Activated T-cell treated with anti-CD3 and anti-CD28 coated beads, Interleukin-2, amount 50 U/mL, for 1 hour (primary cell): ENCODE measurements at regions not wholly inside any gene's neighbourhood (a gene's known extent, or its start where the extent isn't known, plus 50 kb on each side); places are given as distances from the start of the nearest gene placed in this dataset.

Experiments used
- DNase-seq: peaks from one replicate; pipeline ENCODE4 v3.0.0-alpha.2; 2020

GRCh38 chr9:134214386-134214765 lies 50.0 kb upstream of the RNU6ATAC start:
- no peak for DNase-seq

- DNase-seq = no peak
These were observed 50.5 kb upstream of the RNU6ATAC start for GRCh38 chr9:134214766-134215419.

GRCh38 chr9:134215420-134215698 lies 51.0 kb upstream of the RNU6ATAC start:
- no peak for DNase-seq

- no peak for DNase-seq
These were observed 51.5 kb upstream of the RNU6ATAC start for GRCh38 chr9:134215699-134216448.

GRCh38 chr9:134216449-134216951 lies 52.1 kb upstream of the RNU6ATAC start:
- no peak for DNase-seq

- DNase-seq = no peak
These were observed 52.6 kb upstream of the RNU6ATAC start for GRCh38 chr9:134216961-134217360.

GRCh38 chr9:134217431-134218210 lies 53.3 kb upstream of the RNU6ATAC start:
- DNase-seq = no peak

GRCh38 chr9:134218230-134218629 lies 53.9 kb upstream of the RNU6ATAC start:
- DNase-seq = no peak

GRCh38 chr9:134219646-134220060 lies 55.3 kb upstream of the RNU6ATAC start:
- no peak for DNase-seq

- no peak for DNase-seq
These were observed 55.9 kb upstream of the RNU6ATAC start for GRCh38 chr9:134220311-134220710.

- no peak for DNase-seq
These were observed 57.1 kb upstream of the RNU6ATAC start for GRCh38 chr9:134221273-134222017.

- DNase-seq = no peak
These were observed 57.7 kb upstream of the RNU6ATAC start for GRCh38 chr9:134222018-134222573.

- DNase-seq = no peak
These were observed 58.7 kb upstream of the RNU6ATAC start for GRCh38 chr9:134223091-134223490.

GRCh38 chr9:134223591-134224122 lies 59.3 kb upstream of the RNU6ATAC start:
- no peak for DNase-seq

- DNase-seq = no peak
These were observed 59.8 kb upstream of the RNU6ATAC start for GRCh38 chr9:134224127-134224526.

GRCh38 chr9:134224567-134225093 lies 60.3 kb upstream of the RNU6ATAC start:
- DNase-seq = no peak

- DNase-seq = no peak
These were observed 60.8 kb upstream of the RNU6ATAC start for GRCh38 chr9:134225186-134225585.

GRCh38 chr9:134225816-134226215 lies 61.5 kb upstream of the RNU6ATAC start:
- DNase-seq = no peak

- DNase-seq = no peak
These were observed 62.0 kb upstream of the RNU6ATAC start for GRCh38 chr9:134226221-134226930.

- no peak for DNase-seq
These were observed 63.4 kb upstream of the RNU6ATAC start for GRCh38 chr9:134227451-134228411.
